ENCODE measurements at regions not wholly inside any gene's neighbourhood (a gene's known extent, or its start where the extent isn't known, plus 50 kb on each side); places are given as distances from the start of the nearest gene placed in this dataset.
"Not testable (repeated sequence)": the region's sequence is repeated elsewhere in the genome, so short reads cannot be mapped to it uniquely, and the experiment has no call there.

GRCh38 chr13:21882766-21883165, 211.9 kb downstream of the FGF9 start:
- no peak for DNase-seq

DNA sequence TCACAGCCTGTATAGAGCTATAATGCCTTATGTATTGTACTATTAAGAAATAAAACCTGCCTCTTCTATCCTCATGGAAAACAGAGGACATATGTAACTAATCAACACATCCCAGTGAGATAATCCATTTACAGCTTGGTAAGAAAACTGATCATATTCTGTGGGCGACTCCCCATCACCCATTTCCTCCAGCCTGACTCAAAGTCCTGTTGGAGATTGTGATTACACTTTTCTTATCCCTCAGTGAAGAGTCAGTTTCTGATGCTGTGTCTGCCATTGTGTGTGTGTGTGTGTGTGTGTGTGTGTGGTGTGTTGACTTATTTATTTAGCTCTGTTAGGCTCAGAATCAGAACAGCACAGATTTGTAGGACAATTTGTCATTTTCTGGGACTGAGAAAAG, 212.8 kb downstream of the FGF9 start:
- no peak for DNase-seq

DNA sequence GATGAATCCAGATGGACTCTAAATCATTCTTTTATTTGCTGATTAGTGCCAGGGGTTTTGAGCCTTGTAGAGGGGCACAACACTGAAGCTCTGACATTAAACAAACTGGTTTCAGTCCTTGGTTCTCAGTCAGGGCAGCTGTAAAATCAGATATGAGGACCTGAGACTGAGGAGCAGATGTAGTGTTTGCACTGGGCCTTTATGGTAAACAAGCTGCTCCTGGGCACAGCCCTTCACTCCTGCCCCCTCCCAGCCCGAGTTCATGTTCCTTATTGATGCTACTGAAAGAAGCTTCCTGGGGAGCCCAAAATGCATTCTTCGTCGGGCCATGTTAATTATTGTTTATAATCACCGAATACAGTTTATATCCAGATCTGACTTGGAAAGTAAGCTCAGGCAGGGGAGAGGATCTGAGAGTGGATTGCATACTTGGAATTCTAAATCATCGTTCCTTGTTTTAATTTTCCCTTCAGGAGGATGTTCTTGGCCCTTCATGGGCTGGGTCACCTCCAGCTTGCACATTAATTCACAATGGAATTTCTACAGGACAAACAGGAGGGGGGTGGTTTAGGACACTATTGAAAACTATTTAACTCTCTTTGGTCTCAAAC, 213.5 kb downstream of the FGF9 start:
- DNase-seq = no peak

GRCh38 chr13:21884965-21885567, 214.2 kb downstream of the FGF9 start:
- no peak for DNase-seq

DNA sequence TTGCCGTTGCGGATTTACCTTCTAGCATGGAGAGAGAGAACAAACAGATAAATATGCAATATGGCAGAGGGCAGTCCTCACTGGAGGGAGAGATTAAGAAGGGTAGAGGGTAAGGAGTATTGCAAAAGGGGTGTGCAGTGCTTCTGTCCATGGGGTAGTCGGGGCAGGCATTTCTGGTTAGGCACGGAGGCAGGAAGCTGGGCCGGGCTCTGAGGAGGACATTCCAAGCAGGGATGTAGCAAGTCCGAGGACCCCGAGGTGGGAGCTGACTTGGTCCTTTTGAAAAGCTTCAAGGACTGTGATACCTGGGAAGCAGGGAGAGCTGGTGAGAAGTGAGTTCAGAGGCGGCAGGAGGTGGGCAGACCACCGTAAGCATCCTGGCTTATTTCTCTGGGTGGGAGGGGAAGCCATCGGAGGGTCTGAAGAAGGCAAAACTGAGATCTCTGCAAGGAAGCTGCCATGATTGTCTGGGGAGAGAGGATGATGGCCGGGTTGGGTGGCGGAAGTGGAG, 214.9 kb downstream of the FGF9 start:
- DNase-seq = no peak

- DNase-seq = no peak
Observed at GRCh38 chr13:21889651-21890050, 218.8 kb downstream of the FGF9 start.

- not testable (repeated sequence) for DNase-seq
Observed at GRCh38 chr13:21890220-21890619, 219.3 kb downstream of the FGF9 start.

- DNase-seq = no peak
Observed at GRCh38 chr13:21894091-21894490, 223.2 kb downstream of the FGF9 start.

DNA sequence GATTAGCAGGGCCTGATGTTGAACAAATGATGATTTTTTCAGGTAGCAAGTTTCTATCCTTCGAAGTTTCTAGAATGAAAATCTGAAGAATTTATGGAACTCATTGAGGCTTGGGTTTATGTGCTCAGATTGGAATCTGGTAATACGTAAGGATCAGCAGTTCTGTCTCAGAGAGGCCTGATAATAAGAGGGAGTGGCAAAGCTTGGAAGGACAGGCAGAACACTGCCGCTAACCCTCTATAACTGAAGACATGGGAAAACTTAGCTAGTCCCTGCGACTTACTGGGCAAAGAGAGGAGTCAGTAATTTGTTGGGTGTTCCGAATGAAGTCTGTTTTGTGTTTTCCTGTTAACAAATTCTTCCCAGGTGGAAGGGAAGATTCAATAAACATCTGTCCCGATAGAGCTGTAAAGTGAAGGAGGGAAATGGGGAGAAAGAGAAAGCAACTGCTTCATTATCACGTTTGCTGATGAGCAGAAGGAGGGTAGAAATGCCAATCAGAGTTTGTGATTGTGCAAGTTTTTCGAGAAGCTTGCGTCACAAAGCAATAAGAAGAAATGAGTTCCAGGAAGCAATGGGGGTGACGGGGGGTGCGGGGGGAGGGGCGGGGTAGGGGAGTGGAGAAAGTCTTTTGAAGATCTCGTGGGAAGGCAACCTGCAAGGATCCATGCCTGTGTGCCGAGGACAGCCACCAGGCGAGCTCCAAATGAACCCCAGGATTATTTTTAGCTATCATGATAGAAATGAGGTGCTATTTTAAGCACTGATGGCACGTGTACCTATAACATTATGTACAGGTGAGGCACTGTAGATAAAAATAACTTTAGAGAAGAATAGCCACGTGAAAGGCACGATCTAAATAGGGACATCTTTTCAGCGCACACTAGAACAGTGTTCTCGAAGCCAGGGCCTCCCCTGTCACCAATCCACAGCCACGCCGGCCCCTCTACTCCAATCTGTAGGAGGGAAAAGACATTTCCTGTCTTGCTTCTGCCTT, 224.1 kb downstream of the FGF9 start:
- DNase-seq = no peak

DNA sequence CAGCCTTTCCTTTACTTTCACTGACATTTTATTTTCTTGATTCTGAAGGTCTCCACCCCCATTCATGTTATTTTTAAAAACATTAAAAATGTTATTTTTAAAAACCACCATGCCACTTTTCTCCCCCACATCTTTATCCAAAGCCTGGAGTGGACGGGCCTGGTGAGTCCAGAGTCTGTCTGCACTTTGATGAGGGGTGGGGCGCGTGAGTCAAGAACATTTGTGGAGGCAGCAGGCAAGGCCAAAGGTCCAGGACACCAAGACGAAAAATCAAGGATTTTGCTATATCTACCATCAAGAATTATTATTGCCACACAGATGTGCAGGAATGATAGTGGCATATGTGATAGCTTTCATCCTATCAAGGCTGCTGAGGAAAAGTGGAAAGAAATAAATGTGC, 224.9 kb downstream of the FGF9 start:
- DNase-seq = no peak

- no peak for DNase-seq
Observed at GRCh38 chr13:21897161-21897560, 226.3 kb downstream of the FGF9 start.

DNA sequence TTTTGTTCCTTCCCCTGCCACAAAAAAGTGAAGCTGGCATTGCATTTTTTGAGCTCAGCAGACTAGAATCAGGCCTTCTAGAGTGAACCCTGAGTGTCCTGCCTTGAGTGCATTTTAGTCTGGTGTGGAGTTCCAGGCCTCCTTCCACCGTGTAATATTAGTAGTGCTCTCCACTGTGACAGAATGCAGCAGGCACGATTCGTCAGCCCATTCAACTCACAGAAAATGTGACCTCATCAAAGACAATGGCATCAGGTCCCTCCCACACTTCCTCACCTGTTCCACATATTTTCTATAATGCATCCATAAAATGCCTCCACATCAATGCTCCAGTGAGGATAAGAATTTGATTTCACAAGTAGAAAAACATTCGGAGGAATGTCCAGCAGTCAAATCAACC, 227.6 kb downstream of the FGF9 start:
- DNase-seq = no peak

GRCh38 chr13:21898945-21899344, 228.1 kb downstream of the FGF9 start:
- DNase-seq = no peak

DNA sequence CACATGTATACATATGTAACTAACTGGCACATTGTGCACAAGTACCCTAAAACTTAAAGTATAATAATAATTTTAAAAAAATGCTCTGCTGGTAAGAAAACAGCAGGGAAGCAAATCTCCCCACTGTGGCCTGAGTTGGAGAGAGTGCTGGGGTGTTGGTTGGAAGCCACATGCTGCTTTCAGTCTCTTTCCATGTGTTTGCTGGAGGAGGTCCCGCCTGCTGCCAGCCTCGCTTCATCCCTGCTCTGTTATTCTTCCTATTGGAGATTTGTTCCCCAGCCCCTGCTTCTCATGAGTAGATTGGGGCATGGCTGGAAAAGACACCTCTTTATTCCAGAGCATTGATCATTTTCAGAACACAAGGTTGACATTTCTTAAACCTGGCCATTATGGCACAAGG, 230.5 kb downstream of the FGF9 start:
- DNase-seq = no peak

- DNase-seq = no peak
Observed at GRCh38 chr13:21901811-21902708, 231.2 kb downstream of the FGF9 start.

GRCh38 chr13:21902709-21903098, 231.8 kb downstream of the FGF9 start:
- no peak for DNase-seq

DNA sequence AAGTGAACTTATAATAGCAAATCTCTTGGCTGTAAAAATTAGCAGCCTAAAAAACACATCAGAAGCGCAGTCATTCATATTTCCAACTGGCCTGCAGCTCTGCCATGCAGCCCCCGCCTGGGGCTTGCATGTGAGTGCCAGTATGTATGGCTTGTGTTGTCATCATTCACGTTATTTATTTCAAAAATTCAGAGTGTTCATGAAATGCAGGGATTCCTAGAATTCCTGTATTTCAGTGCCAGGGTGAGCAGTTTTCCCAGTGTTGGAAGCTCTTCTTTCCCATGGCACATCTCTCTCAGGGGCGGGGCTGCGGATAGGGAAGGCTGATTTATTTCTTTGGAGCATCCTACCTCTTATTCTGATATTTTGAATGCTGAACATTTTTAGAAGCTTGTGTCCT, 234.6 kb downstream of the FGF9 start:
- DNase-seq = no peak

DNA sequence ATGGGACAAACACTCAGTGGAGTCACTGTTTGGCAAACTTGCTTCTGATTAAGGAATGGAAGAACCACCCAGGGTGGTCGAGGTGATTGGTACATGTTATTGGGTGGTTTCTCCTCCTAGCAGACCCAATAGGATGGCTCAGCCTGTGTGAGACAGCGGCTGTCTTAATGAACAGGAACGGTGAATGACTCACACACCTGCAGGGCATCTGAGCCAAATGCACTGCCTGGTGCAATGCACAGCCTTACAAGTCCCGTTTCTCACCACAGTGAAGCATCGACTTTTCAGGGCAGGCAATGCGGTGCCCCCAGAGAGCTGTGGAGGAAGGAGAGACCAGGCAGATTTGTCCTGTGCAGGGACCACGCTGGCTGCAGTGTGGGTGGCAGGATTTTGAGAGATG, 238.5 kb downstream of the FGF9 start:
- DNase-seq = no peak

DNA sequence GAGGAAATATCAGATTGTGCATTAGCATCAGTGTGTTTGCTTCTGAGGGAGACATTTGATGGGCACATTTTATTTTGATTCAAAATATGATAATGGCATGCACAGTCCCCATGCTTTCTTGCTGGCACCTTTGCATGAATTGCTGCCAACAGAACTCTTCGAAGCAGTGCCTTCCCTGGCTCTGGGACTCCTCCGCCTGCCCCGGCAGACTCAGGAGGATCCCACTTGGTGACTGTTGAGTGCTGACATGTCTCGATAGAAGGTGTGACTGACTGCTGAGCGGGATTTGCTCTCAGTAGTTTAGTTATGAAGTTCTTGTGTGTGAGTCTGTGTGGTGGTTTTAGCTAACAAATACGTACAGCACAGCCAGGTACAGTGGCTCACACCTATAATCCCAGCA, 239.7 kb downstream of the FGF9 start:
- DNase-seq = no peak

DNA sequence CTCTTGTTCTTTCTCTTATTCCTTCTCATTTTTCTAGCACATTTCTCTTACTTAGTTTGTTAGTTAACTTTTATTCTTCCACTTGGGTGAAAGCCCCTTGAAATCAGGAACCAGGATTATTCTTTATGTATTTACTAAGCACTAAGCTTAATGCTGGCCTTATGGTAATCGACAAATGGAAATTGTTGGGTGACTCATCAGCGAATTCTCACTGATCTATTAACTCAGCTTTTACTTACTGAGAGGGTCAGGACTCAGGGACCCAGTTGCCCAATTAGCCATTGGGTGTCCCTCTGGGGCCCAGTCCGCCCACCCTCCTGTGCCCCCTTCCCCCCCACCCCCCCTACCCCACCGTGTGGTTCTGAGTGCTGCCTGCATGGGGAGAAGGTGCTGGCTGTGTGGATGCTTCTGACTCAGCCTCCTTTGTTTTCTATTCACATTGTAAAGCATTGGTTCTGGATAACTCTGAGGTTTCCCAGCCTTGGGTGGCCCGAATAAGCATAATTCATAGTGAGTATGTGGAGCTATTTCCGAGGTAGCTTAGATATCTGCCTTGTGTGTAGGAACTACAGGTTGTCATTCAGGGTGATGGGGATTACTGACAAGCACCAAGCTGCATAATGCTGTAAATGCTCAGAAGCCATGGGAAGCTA, 240.9 kb downstream of the FGF9 start:
- DNase-seq = no peak

GRCh38 chr13:21913010-21913409, 242.1 kb downstream of the FGF9 start:
- DNase-seq = no peak
